Keratinocyte (primary cell): ENCODE measurements at regions not wholly inside any gene's neighbourhood (a gene's known extent, or its start where the extent isn't known, plus 50 kb on each side); places are given as distances from the start of the nearest gene placed in this dataset.

ENCODE experiments used
- DNase-seq: peaks from one replicate; pipeline ENCODE4 v3.0.0-alpha.2; 2011; ENCODE audit warnings: low read depth, missing footprints, low spot score
- FAIRE-seq: peaks from 2 replicates; lab custom pipeline; 2011; peaks lifted over from hg19 to GRCh38; lab: Jason Lieb, UNC
- H2AFZ ChIP-seq: 2 replicates; pipeline ENCODE4 v1.6.0; 2012; ENCODE audit warnings: low read length, control low read depth, inconsistent platforms; ENCODE audit not compliant: control insufficient read depth
- H3K27ac ChIP-seq: 2 replicates; pipeline ENCODE4 v1.5.1; 2011; ENCODE audit warnings: low read length; ENCODE audit not compliant: control insufficient read depth, insufficient read depth
- H3K27me3 ChIP-seq: 3 replicates; pipeline ENCODE4 v1.6.0; 2011; ENCODE audit warnings: low read length; ENCODE audit not compliant: control insufficient read depth, insufficient read depth; ENCODE audit errors: extremely low read depth
- H3K36me3 ChIP-seq, 2 experiments: 2 replicates in 1 of 2; 3 replicates in 1 of 2; pipeline ENCODE4 v1.5.1; 2011; ENCODE audit warnings: low read length in 2 of 2, mild to moderate bottlenecking in 1 of 2; ENCODE audit not compliant: control insufficient read depth in 2 of 2, insufficient read depth in 2 of 2; ENCODE audit errors: extremely low read depth in 1 of 2
- H3K4me1 ChIP-seq: 3 replicates; pipeline ENCODE4 v1.5.1; 2011; ENCODE audit warnings: low read length; ENCODE audit not compliant: control insufficient read depth, insufficient read depth; ENCODE audit errors: extremely low read depth
- H3K4me2 ChIP-seq: 3 replicates; pipeline ENCODE4 v1.6.0; 2011; ENCODE audit warnings: low read depth, low read length; ENCODE audit not compliant: control insufficient read depth, insufficient read depth; ENCODE audit errors: extremely low read depth
- H3K4me3 ChIP-seq, 3 experiments: fragments of 200-600 bp in 1 of 3; sonication (generic) in 1 of 3; 2 replicates in 2 of 3; 3 replicates in 1 of 3; pipeline ENCODE4 v1.5.1; 2011 to 2016; ENCODE audit warnings: low read length in 3 of 3, mild to moderate bottlenecking in 3 of 3, control low read depth in 2 of 3, inconsistent platforms in 1 of 3, low read depth in 1 of 3, mixed read lengths in 1 of 3, mixed run types in 1 of 3, moderate library complexity in 1 of 3; ENCODE audit not compliant: control insufficient read depth in 2 of 3, insufficient read depth in 2 of 3; ENCODE audit errors: extremely low read depth in 1 of 3
- H3K79me2 ChIP-seq: 2 replicates; pipeline ENCODE4 v1.6.0; 2012; ENCODE audit warnings: low read length; ENCODE audit not compliant: control insufficient read depth, insufficient read depth
- H3K9ac ChIP-seq: 3 replicates; pipeline ENCODE4 v1.6.0; 2011; ENCODE audit warnings: low read length; ENCODE audit not compliant: control insufficient read depth, insufficient read depth; ENCODE audit errors: extremely low read depth
- H3K9me1 ChIP-seq: 3 replicates; pipeline ENCODE4 v1.6.0; 2011; ENCODE audit warnings: low read length; ENCODE audit not compliant: control insufficient read depth, insufficient read depth; ENCODE audit errors: extremely low read depth
- H3K9me3 ChIP-seq: 2 replicates; pipeline ENCODE4 v1.5.1; 2012; ENCODE audit warnings: low read depth, low read length; ENCODE audit not compliant: control insufficient read depth
- H4K20me1 ChIP-seq: 3 replicates; pipeline ENCODE4 v1.6.0; 2011; ENCODE audit warnings: low read length; ENCODE audit not compliant: control insufficient read depth, insufficient read depth; ENCODE audit errors: extremely low read depth
- CTCF ChIP-seq, 3 experiments: IDR thresholded peaks in 1 of 3; conservative IDR thresholded peaks in 1 of 3; optimal IDR thresholded peaks in 1 of 3; 2 replicates in 2 of 3; 3 replicates in 1 of 3; pipeline versions ENCODE3 to v1.5.1; 2011; ENCODE audit warnings: low read length in 3 of 3, mild to moderate bottlenecking in 3 of 3, moderate library complexity in 2 of 3, control low read depth in 1 of 3, inconsistent platforms in 1 of 3; ENCODE audit not compliant: insufficient read depth in 2 of 3; ENCODE audit errors: extremely low read depth in 1 of 3
- EZH2 ChIP-seq: IDR thresholded peaks from one replicate; pipeline ENCODE4 v1.6.1; 2012; ENCODE audit warnings: inconsistent platforms, mild to moderate bottlenecking, low read length, moderate library complexity
- dilution Hi-C: fragments of 300-500 bp; cut with MboI; formaldehyde crosslinking; loops from one replicate; pipeline ENCODE4 v1.7.0; 2020; ENCODE audit warnings: low sequenced_read_pairs; ENCODE audit not compliant: extremely low pct_ligation_motif_present

DNA sequence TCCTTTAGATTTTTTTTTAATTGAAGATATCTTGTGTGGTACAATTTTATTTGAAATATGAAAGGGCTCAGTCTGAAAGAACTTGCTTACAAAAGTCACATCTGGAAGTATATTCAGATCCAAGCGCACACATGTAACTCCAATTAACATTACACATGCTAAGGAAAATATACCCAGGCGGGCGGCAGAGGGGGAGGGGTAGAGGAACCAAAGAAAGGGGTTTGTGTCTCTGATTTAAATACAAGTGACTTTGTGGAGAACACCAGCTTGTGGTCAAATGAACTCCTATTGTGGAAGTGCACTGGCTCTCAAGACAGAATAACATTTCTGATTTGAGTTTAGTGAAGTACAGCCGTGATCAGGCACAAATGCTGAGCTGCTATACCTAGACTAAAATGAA, 280.2 kb upstream of the SOX11 start:
- Histone ChIP-seq H3K9ac (no peak overlapping the region), H3K27me3 (no peaks in the 10 kb centered on the region), H3K4me3 (no peak overlapping the region), H3K9me1 (no peaks in the 10 kb centered on the region), H4K20me1 (no peaks in the 10 kb centered on the region), H3K4me1 (no peaks in the 10 kb centered on the region), H3K4me2 (no peak overlapping the region), H2AFZ (no peak overlapping the region), H3K27ac (no peak overlapping the region), H3K36me3 (no peaks in the 10 kb centered on the region), H3K9me3 (peaks cover 2% of the 10 kb centered on the region), H3K79me2 (no peaks in the 10 kb centered on the region)
- TF ChIP-seq EZH2 (no peak), CTCF (optimal IDR thresholded peaks at IDR 0.05 in 1 of 3, IDR thresholded peaks at IDR 0.05 in 1 of 3, conservative IDR thresholded peaks at IDR 0.05 in 1 of 3; ENCODE audit: extremely low read depth in 1 of 3, insufficient read depth in 2 of 3, low read length in 3 of 3) (no peak)
- no peak for FAIRE-seq
- DNase-seq, result no peak
- dilution Hi-C loops, result no loop called here

- Histone ChIP-seq H3K9ac (no peak overlapping the region), H3K27ac (no peak overlapping the region), H3K79me2 (no peaks in the 10 kb centered on the region), H3K9me3 (peaks cover 2% of the 10 kb centered on the region), H3K4me2 (no peak overlapping the region), H3K27me3 (no peaks in the 10 kb centered on the region), H3K9me1 (no peaks in the 10 kb centered on the region), H3K36me3 (no peaks in the 10 kb centered on the region), H3K4me3 (no peak overlapping the region), H2AFZ (no peak overlapping the region), H4K20me1 (no peaks in the 10 kb centered on the region), H3K4me1 (no peaks in the 10 kb centered on the region)
- dilution Hi-C loops, result no loop called here
- TF ChIP-seq CTCF (optimal IDR thresholded peaks at IDR 0.05 in 1 of 3, IDR thresholded peaks at IDR 0.05 in 1 of 3, conservative IDR thresholded peaks at IDR 0.05 in 1 of 3; ENCODE audit: extremely low read depth in 1 of 3, insufficient read depth in 2 of 3, low read length in 3 of 3) (no peak), EZH2 (no peak)
- no peak for DNase-seq
- FAIRE-seq, result no peak
Measured at GRCh38 chr2:5433855-5434254, 258.3 kb upstream of the SOX11 start.
